OCI-LY3 (cell line): ENCODE measurements at regions not wholly inside any gene's neighbourhood (a gene's known extent, or its start where the extent isn't known, plus 50 kb on each side); places are given as distances from the start of the nearest gene placed in this dataset.

Experiments
- H2AFZ ChIP-seq: fragments of 200-600, 300-600 bp; shearing (Covaris generic); 2 replicates; pipeline ENCODE4 v1.6.0; 2014; ENCODE audit warnings: antibody characterized with exemption, low read depth, low read length
- H3K27ac ChIP-seq: fragments of 200-600, 300-600 bp; sonication (generic); 2 replicates; pipeline ENCODE4 v1.5.1; 2014; ENCODE audit warnings: mild to moderate bottlenecking, low read length, moderate library complexity, mixed read lengths
- H3K27me3 ChIP-seq: fragments of 200-600, 300-600 bp; sonication (generic); 2 replicates; pipeline ENCODE4 v1.6.1; 2014; ENCODE audit warnings: low read depth, low read length, mixed read lengths
- H3K36me3 ChIP-seq: fragments of 200-600, 300-600 bp; sonication (generic); replicated peaks from 2 replicates; pipeline ENCODE3; 2014; ENCODE audit warnings: low read depth, low read length, mixed read lengths
- H3K4me1 ChIP-seq: fragments of 300-600, 200-600 bp; sonication (generic); 2 replicates; pipeline ENCODE4 v1.6.1; 2014; ENCODE audit warnings: low read length, mixed read lengths
- H3K4me2 ChIP-seq: fragments of 200-600, 300-600 bp; sonication (generic); 2 replicates; pipeline ENCODE4 v1.6.1; 2014; ENCODE audit warnings: low read length, mixed read lengths
- H3K4me3 ChIP-seq: fragments of 300-600, 200-600 bp; sonication (generic); 2 replicates; pipeline ENCODE4 v1.5.1; 2014; ENCODE audit warnings: antibody characterized with exemption, mild to moderate bottlenecking, low read length, moderate library complexity
- H3K79me2 ChIP-seq: fragments of 300-600, 200-600 bp; shearing (Covaris generic); 2 replicates; pipeline ENCODE4 v1.6.1; 2014; ENCODE audit warnings: mild to moderate bottlenecking, low read length, mixed read lengths
- H3K9ac ChIP-seq: fragments of 300-600, 200-600 bp; shearing (Covaris generic); 2 replicates; pipeline ENCODE4 v1.6.0; 2014; ENCODE audit warnings: mild to moderate bottlenecking, low read length, moderate library complexity
- H3K9me3 ChIP-seq: fragments of 200-600, 300-600 bp; shearing (Covaris generic); 2 replicates; pipeline ENCODE4 v1.6.1; 2014; ENCODE audit warnings: low read length, mixed read lengths; ENCODE audit not compliant: insufficient read depth
- H4K20me1 ChIP-seq: fragments of 200-600, 300-600 bp; sonication (generic); 2 replicates; pipeline ENCODE4 v1.6.1; 2016; ENCODE audit warnings: low read length, mixed read lengths; ENCODE audit not compliant: insufficient read depth
- EZH2phosphoT487 ChIP-seq: fragments of 200-600 bp; shearing (Covaris generic); IDR thresholded peaks from 2 replicates; pipeline ENCODE4 v1.6.1; 2018; ENCODE audit warnings: antibody characterized with exemption, mixed run types, low read depth
- TF ChIP-seq, protein P1 (sequence below): fragments of 200-600, 300-600 bp; sonication (generic); IDR thresholded peaks from 2 replicates; pipeline ENCODE4 v1.5.1; 2014; ENCODE audit warnings: antibody characterized with exemption, low read length, low read depth

DNA sequence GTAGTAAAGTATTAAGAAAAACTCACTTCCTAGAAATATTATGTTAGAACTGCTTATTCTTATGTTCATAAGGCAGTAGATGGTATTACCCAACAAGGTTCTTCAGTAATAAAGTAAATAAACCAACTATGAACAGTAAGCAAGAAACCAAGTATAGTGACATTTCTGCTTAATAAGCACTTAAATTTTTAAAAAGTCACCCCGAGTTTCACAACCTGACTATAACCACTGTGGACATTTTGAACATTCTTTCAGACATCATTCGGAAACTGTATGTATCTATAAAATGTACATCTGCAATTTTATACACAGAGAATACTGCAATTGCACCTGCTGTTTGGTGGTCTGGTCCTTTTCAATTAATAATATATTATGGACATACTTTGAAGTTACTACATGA is 1073.6 kb downstream of the XPNPEP1 start:
- Histone ChIP-seq H3K27me3 (no peaks in the 10 kb centered on the region), H3K4me3 (peak overlapping the region; percentile 59), H2AFZ (no peak overlapping the region), H3K27ac (peak overlapping the region; percentile 94), H3K79me2 (no peaks in the 10 kb centered on the region; the same call in 1 of the 2 replicates), H3K9ac (peak overlapping the region; percentile 58; the same call in 1 of the 2 replicates), H3K36me3 (peaks cover 12% of the 10 kb centered on the region), H4K20me1 (no peaks in the 10 kb centered on the region), H3K4me2 (peak overlapping the region; percentile 82), H3K9me3 (no peaks in the 10 kb centered on the region), H3K4me1 (peaks cover 62% of the 10 kb centered on the region)
- TF ChIP-seq, protein P1, sequence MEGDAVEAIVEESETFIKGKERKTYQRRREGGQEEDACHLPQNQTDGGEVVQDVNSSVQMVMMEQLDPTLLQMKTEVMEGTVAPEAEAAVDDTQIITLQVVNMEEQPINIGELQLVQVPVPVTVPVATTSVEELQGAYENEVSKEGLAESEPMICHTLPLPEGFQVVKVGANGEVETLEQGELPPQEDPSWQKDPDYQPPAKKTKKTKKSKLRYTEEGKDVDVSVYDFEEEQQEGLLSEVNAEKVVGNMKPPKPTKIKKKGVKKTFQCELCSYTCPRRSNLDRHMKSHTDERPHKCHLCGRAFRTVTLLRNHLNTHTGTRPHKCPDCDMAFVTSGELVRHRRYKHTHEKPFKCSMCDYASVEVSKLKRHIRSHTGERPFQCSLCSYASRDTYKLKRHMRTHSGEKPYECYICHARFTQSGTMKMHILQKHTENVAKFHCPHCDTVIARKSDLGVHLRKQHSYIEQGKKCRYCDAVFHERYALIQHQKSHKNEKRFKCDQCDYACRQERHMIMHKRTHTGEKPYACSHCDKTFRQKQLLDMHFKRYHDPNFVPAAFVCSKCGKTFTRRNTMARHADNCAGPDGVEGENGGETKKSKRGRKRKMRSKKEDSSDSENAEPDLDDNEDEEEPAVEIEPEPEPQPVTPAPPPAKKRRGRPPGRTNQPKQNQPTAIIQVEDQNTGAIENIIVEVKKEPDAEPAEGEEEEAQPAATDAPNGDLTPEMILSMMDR: no peak
- TF ChIP-seq EZH2phosphoT487: no peak

DNA sequence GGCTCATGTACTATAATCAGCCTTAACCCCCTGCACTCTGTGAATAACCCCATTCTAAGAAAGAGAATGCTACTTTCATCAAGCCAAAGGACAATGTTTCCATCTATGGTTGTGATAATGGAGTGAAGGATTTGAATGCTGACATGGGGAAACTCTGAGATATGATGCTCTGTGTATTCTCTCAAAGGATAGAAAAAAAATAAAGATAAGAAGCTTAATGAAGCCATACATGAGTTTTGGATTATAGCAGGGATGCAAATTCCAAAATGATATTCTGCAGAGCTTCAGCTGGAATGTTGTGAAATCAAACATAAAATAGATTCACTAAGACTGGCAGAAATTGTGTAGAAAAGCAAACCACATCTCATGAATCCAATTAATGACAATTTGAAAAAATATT is 1074.1 kb downstream of the XPNPEP1 start:
- Histone ChIP-seq H2AFZ (no peak overlapping the region), H4K20me1 (no peaks in the 10 kb centered on the region), H3K27ac (peak overlapping the region; percentile 94; the same call in 1 of the 2 replicates), H3K9me3 (no peaks in the 10 kb centered on the region), H3K27me3 (no peaks in the 10 kb centered on the region), H3K4me1 (peaks cover 59% of the 10 kb centered on the region), H3K4me3 (no peak overlapping the region), H3K79me2 (no peaks in the 10 kb centered on the region; the same call in 1 of the 2 replicates), H3K4me2 (peak overlapping the region; percentile 9; the same call in 1 of the 2 replicates), H3K9ac (0 out of 2 replicates have a peak overlapping the region, but pooled peaks have one; percentile 11), H3K36me3 (peaks cover 13% of the 10 kb centered on the region)
- TF ChIP-seq EZH2phosphoT487: no peak

DNA sequence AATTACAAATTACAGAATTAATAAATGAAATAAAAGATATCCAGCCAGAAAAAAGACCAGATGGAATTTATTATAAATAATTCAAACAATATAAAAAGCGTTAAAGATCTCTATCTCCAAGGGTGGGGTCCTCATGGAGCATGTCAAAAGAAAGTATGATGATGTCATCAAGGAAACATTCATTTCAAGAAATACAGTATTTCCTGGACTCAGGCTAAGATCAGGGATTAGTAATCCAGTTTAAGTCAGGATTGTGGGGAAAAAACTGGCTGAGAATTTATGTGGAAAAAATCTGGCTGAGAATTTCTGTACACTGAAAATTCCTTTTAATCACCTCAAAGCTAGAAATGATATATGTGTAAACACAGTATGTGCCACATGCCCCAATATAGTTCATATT is 1075.3 kb downstream of the XPNPEP1 start:
- Histone ChIP-seq H3K4me1 (peaks cover 48% of the 10 kb centered on the region), H3K4me2 (no peak overlapping the region), H3K9me3 (no peaks in the 10 kb centered on the region), H3K79me2 (no peaks in the 10 kb centered on the region), H3K27ac (no peak overlapping the region), H3K9ac (no peak overlapping the region), H4K20me1 (no peaks in the 10 kb centered on the region), H3K36me3 (peaks cover 8% of the 10 kb centered on the region), H2AFZ (no peak overlapping the region), H3K4me3 (no peak overlapping the region), H3K27me3 (no peaks in the 10 kb centered on the region)
- TF ChIP-seq, protein P1: no peak
- no peak for TF ChIP-seq EZH2phosphoT487

DNA sequence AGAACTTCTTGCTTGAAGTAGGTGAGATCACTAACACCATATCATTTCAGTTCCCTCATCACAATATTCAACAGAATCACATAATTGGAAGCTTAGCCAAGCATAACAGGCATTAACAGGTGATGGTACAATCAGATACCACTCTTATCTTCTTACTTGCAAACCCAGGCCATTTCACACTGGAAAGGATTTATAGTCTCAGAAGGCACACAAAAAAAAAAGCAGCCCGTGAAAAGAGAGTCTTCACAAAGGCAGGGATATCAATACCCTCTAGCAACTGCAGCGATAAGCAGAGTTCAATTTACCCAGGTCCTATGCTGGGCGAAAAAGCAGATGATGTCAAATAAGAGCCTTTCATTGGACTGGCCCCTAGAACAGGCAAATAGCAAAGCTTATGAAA is 1082.4 kb downstream of the XPNPEP1 start:
- Histone ChIP-seq H3K79me2 (no peaks in the 10 kb centered on the region), H3K36me3 (peaks cover 10% of the 10 kb centered on the region)
- TF ChIP-seq, protein P1: no peak
- TF ChIP-seq EZH2phosphoT487: no peak

More for the DNA sequence above, 1082.4 kb downstream of the XPNPEP1 start:
- Histone ChIP-seq H3K9ac (no peak overlapping the region), H3K4me1 (peaks cover 16% of the 10 kb centered on the region), H3K27ac (no peak overlapping the region), H3K27me3 (no peaks in the 10 kb centered on the region), H3K4me2 (no peak overlapping the region), H3K9me3 (no peaks in the 10 kb centered on the region), H3K4me3 (no peak overlapping the region), H4K20me1 (no peaks in the 10 kb centered on the region), H2AFZ (no peak overlapping the region)
